IMR-90 (cell line): ENCODE measurements at regions not wholly inside any gene's neighbourhood (a gene's known extent, or its start where the extent isn't known, plus 50 kb on each side); places are given as distances from the start of the nearest gene placed in this dataset.

Experiments
- ATAC-seq: fragments of 200-7000 bp; cut with Tn5 transposase; 2 replicates; pipeline ENCODE4 v1.9.1; 2020; ENCODE audit warnings: low read depth, mild to moderate bottlenecking, moderate library complexity
- BruUV-seq: library from RNA; stranded (reverse); fragments of 400-500 nt; replicated peaks from 2 replicates; lab custom pipeline; 2021; lab: Mats Ljungman, UMichigan
- CTCF ChIA-PET: fragments of 300-600 bp; formaldehyde crosslinking; extraction: SDS; loops from one replicate; lab custom pipeline; 2021; ENCODE audit warnings: antibody characterized with exemption; lab: Yijun Ruan, JAX
- POLR2A ChIA-PET: fragments of 300-600 bp; sonication (Branson Sonifier 250); formaldehyde crosslinking; loops from one replicate; lab custom pipeline; 2022; ENCODE audit warnings: antibody characterized with exemption; ENCODE audit not compliant: unreplicated experiment; lab: Charles Lee
- DNase-seq: peaks from one replicate; pipeline ENCODE4 v3.0.0; 2013
- H2AFZ ChIP-seq: replicated peaks from 2 replicates; pipeline ENCODE3; 2013; ENCODE audit warnings: low read length, mild to moderate bottlenecking; ENCODE audit not compliant: poor library complexity
- H2AK5ac ChIP-seq: 2 replicates; pipeline ENCODE4 v1.6.1; 2013; ENCODE audit warnings: low read depth, low read length, inconsistent platforms
- H2AK9ac ChIP-seq: replicated peaks from 2 replicates; pipeline ENCODE3; 2013; ENCODE audit warnings: mild to moderate bottlenecking, low read depth, low read length, moderate library complexity; ENCODE audit not compliant: poor library complexity
- H2BK120ac ChIP-seq: 2 replicates; pipeline ENCODE4 v1.6.1; 2013; ENCODE audit warnings: low read depth, low read length, inconsistent platforms
- H2BK15ac ChIP-seq: 3 replicates; pipeline ENCODE4 v1.6.1; 2013; ENCODE audit warnings: low read depth, low read length, inconsistent platforms
- H2BK20ac ChIP-seq: 2 replicates; pipeline ENCODE4 v1.6.1; 2013; ENCODE audit warnings: low read depth, mild to moderate bottlenecking, inconsistent platforms, low read length, moderate library complexity
- H2BK5ac ChIP-seq: 2 replicates; pipeline ENCODE4 v1.6.1; 2013; ENCODE audit warnings: mild to moderate bottlenecking, low read depth, low read length, inconsistent platforms; ENCODE audit not compliant: poor library complexity, severe bottlenecking
- H3K14ac ChIP-seq: replicated peaks from 2 replicates; pipeline ENCODE4 v1.6.1; 2013; ENCODE audit warnings: low read depth, low read length, inconsistent platforms
- H3K18ac ChIP-seq: 2 replicates; pipeline ENCODE4 v1.6.1; 2013; ENCODE audit warnings: low read depth, low read length, control low read depth
- H3K23ac ChIP-seq: 2 replicates; pipeline ENCODE4 v1.6.1; 2013; ENCODE audit warnings: low read depth, low read length, inconsistent platforms
- H3K27ac ChIP-seq: 2 replicates; pipeline ENCODE4 v1.5.1; 2013; ENCODE audit warnings: mild to moderate bottlenecking, control low read depth, low read length; ENCODE audit not compliant: insufficient read depth
- H3K27me3 ChIP-seq: 2 replicates; pipeline ENCODE4 v1.6.1; 2013; ENCODE audit warnings: low read length; ENCODE audit not compliant: control insufficient read depth, insufficient read depth
- H3K36me3 ChIP-seq: 2 replicates; pipeline ENCODE4 v1.6.1; 2013; ENCODE audit warnings: low read length, mixed read lengths; ENCODE audit not compliant: control insufficient read depth, insufficient read depth
- H3K4ac ChIP-seq: 2 replicates; pipeline ENCODE4 v1.6.1; 2013; ENCODE audit warnings: low read depth, low read length, inconsistent platforms
- H3K4me1 ChIP-seq: 2 replicates; pipeline ENCODE4 v1.6.1; 2013; ENCODE audit warnings: low read length, mixed read lengths; ENCODE audit not compliant: control insufficient read depth, insufficient read depth
- H3K4me2 ChIP-seq: 2 replicates; pipeline ENCODE4 v1.6.1; 2013; ENCODE audit warnings: low read depth, mild to moderate bottlenecking, control low read depth, low read length, moderate library complexity
- H3K4me3 ChIP-seq: 2 replicates; pipeline ENCODE4 v1.5.1; 2013; ENCODE audit warnings: low read depth, mild to moderate bottlenecking, control low read depth, low read length, moderate library complexity; ENCODE audit not compliant: insufficient read depth
- H3K56ac ChIP-seq: 2 replicates; pipeline ENCODE4 v1.6.1; 2013; ENCODE audit warnings: low read length, inconsistent platforms; ENCODE audit not compliant: insufficient read depth; ENCODE audit errors: extremely low read depth
- H3K79me1 ChIP-seq, 2 experiments: 2 replicates each; pipeline ENCODE4 v1.6.1; 2013; ENCODE audit warnings: low read length in 2 of 2, inconsistent platforms in 1 of 2, low read depth in 1 of 2
- H3K9ac ChIP-seq: 2 replicates; pipeline ENCODE4 v1.6.1; 2013; ENCODE audit warnings: low read depth, low read length, control low read depth
- H3K9me1 ChIP-seq: 2 replicates; pipeline ENCODE4 v1.6.1; 2013; ENCODE audit warnings: low read length, inconsistent platforms; ENCODE audit not compliant: insufficient read depth
- H3K9me3 ChIP-seq: 2 replicates; pipeline ENCODE4 v1.6.1; 2013; ENCODE audit warnings: low read length; ENCODE audit not compliant: control insufficient read depth, insufficient read depth
- H4K20me1 ChIP-seq: 2 replicates; pipeline ENCODE4 v1.6.1; 2013; ENCODE audit warnings: low read length, inconsistent platforms; ENCODE audit not compliant: insufficient read depth
- H4K5ac ChIP-seq: 2 replicates; pipeline ENCODE4 v1.6.1; 2013; ENCODE audit warnings: mild to moderate bottlenecking, low read depth, low read length, control low read depth
- H4K8ac ChIP-seq, 2 experiments: 2 replicates each; pipeline ENCODE4 v1.6.1; 2013; ENCODE audit warnings: low read depth in 2 of 2, low read length in 2 of 2, control low read depth in 1 of 2, inconsistent platforms in 1 of 2
- H4K91ac ChIP-seq: 2 replicates; pipeline ENCODE4 v1.6.1; 2013; ENCODE audit warnings: low read depth, low read length, inconsistent platforms; ENCODE audit not compliant: insufficient read depth
- BHLHE40 ChIP-seq: fragments of 150-350 bp; IDR thresholded peaks from 2 replicates; pipeline ENCODE4 v1.6.1; 2016; ENCODE audit warnings: mild to moderate bottlenecking, low read depth, low read length
- CEBPB ChIP-seq: IDR thresholded peaks from 2 replicates; pipeline ENCODE4 v1.6.1; 2012; ENCODE audit warnings: low read depth, low read length, improper control_type of control experiment
- CHD1 ChIP-seq: IDR thresholded peaks from 2 replicates; pipeline ENCODE4 v1.6.1; 2012; ENCODE audit warnings: low read depth, low read length, improper control_type of control experiment
- MAFK ChIP-seq: IDR thresholded peaks from 2 replicates; pipeline ENCODE4 v1.6.1; 2012; ENCODE audit warnings: low read depth, low read length, improper control_type of control experiment
- MAZ ChIP-seq: IDR thresholded peaks from 2 replicates; pipeline ENCODE4 v1.6.1; 2012; ENCODE audit warnings: low read depth, mild to moderate bottlenecking, low read length, improper control_type of control experiment, moderate library complexity, borderline replicate concordance
- RCOR1 ChIP-seq: IDR thresholded peaks from 2 replicates; pipeline ENCODE4 v1.6.1; 2012; ENCODE audit warnings: mild to moderate bottlenecking, low read length, improper control_type of control experiment; ENCODE audit not compliant: insufficient replicate concordance
- RFX5 ChIP-seq: IDR thresholded peaks from 2 replicates; pipeline ENCODE4 v1.8.0; 2012; ENCODE audit warnings: low read depth, mild to moderate bottlenecking, low read length, moderate library complexity
- USF2 ChIP-seq: fragments of 150-350 bp; IDR thresholded peaks from 2 replicates; pipeline ENCODE4 v1.6.1; 2017; ENCODE audit warnings: mild to moderate bottlenecking, antibody characterized with exemption, low read length, low read depth
- WGBS, 2 experiments: methylation state at CpG; one replicate each; pipeline versions ENCODE4 v1.1.5 to v1.1.7; 2013; ENCODE audit warnings: missing lambda C conversion rate in 2 of 2; ENCODE audit not compliant: insufficient read length in 1 of 2; ENCODE audit errors: extremely low coverage in 2 of 2; 5-methylcytosine and 5-hydroxymethylcytosine counted together
- dilution Hi-C: fragments of 300-500 bp; cut with HindIII; formaldehyde crosslinking; loops from one replicate; pipeline ENCODE4 v1.14.3; 2018; ENCODE audit warnings: low sequenced_read_pairs; ENCODE audit not compliant: unreplicated experiment
- in situ Hi-C: fragments of 300-500 bp; cut with MboI; formaldehyde crosslinking; loops from 3 replicates; pipeline ENCODE4 v1.14.3; 2019; ENCODE audit warnings: low sequenced_read_pairs, inconsistent platforms, mixed read lengths
- intact Hi-C: fragments of 100-400 bp; cut with micrococcal nuclease; formaldehyde crosslinking; loops from 2 replicates; pipeline ENCODE4 v1.10.0; 2022
- TF ChIP-seq, protein P1 (sequence below): conservative IDR thresholded peaks from 2 replicates; pipeline ENCODE4 v1.5.1; 2012; ENCODE audit warnings: mild to moderate bottlenecking, low read depth, low read length, improper control_type of control experiment

DNA sequence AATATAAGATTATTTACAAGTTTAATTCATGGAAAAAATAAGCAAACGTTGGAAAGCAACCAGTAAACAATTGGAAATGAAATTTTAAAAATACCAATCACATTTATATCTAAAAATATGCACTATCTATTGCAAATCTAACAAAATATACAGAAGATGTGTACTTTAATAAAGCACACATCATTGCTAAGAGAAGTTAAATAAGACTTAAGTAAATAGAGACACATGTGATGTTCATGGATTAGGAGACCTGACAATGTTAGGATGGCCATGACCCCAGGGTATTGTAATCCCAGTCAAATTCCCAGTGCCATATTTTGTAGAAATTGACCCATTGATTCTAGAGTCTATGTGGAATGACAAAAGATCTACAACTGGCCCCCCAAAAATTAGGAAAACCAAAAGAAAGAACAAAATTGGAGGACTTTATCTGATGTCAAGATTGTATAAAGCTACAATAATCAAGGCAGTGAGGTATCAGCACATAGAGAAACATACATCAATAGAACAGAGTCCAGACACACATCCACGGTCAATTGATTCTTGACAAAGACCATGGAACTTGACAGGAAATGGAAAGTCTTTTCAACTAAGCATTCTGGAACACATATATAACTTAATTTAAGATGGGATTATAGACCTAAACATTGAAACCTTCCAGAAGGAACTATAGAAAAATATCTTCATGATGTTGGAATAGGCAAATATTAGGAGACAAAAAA lies 90.8 kb upstream of the USP29 start:
- H3K27ac ChIP-seq = no peak overlapping the region
- H3K18ac ChIP-seq = no peak overlapping the region
- H4K91ac ChIP-seq = no peak overlapping the region
- H3K14ac ChIP-seq = no peak overlapping the region
- no peak overlapping the region for H2BK120ac ChIP-seq
- no peaks in the 10 kb centered on the region for H3K9me1 ChIP-seq
- no peak overlapping the region for H4K8ac ChIP-seq
- no peaks in the 10 kb centered on the region for H3K27me3 ChIP-seq
- in situ Hi-C loops = no loop called here
- no peak overlapping the region for H2BK15ac ChIP-seq
- H3K4me1 ChIP-seq = no peaks in the 10 kb centered on the region
- TF ChIP-seq BHLHE40 = no peak
- no peak for TF ChIP-seq CHD1
- no peak for TF ChIP-seq USF2
- TF ChIP-seq RFX5 = no peak
- no peak for TF ChIP-seq CEBPB
- no peak for TF ChIP-seq RCOR1
- no peak for TF ChIP-seq MAFK
- TF ChIP-seq, protein P1, sequence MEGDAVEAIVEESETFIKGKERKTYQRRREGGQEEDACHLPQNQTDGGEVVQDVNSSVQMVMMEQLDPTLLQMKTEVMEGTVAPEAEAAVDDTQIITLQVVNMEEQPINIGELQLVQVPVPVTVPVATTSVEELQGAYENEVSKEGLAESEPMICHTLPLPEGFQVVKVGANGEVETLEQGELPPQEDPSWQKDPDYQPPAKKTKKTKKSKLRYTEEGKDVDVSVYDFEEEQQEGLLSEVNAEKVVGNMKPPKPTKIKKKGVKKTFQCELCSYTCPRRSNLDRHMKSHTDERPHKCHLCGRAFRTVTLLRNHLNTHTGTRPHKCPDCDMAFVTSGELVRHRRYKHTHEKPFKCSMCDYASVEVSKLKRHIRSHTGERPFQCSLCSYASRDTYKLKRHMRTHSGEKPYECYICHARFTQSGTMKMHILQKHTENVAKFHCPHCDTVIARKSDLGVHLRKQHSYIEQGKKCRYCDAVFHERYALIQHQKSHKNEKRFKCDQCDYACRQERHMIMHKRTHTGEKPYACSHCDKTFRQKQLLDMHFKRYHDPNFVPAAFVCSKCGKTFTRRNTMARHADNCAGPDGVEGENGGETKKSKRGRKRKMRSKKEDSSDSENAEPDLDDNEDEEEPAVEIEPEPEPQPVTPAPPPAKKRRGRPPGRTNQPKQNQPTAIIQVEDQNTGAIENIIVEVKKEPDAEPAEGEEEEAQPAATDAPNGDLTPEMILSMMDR = no peak
- no peak for TF ChIP-seq MAZ
- peaks cover 16% of the 10 kb centered on the region for H3K9me3 ChIP-seq
- POLR2A ChIA-PET = no interaction called here
- H3K79me1 ChIP-seq = no peaks in the 10 kb centered on the region
- H2AK5ac ChIP-seq = no peak overlapping the region
- no peak overlapping the region for H3K9ac ChIP-seq
- H4K20me1 ChIP-seq = no peaks in the 10 kb centered on the region
- no peak overlapping the region for H2AK9ac ChIP-seq
- no CpG with 5 or more reads among the region's 2 CpGs for WGBS, 2 experiments
- no peak overlapping the region for H2AFZ ChIP-seq
- no peak overlapping the region for H3K4me3 ChIP-seq
- CTCF ChIA-PET = no interaction called here
- H3K23ac ChIP-seq = no peak overlapping the region
- H3K4ac ChIP-seq = no peak overlapping the region
- intact Hi-C loops = no loop called here
- dilution Hi-C loops = no loop called here
- ATAC-seq (no peak), DNase-seq (no peak)
- no peak overlapping the region for H3K4me2 ChIP-seq
- no peak overlapping the region for H2BK20ac ChIP-seq
- no TSS peak for BruUV-seq
- no peaks in the 10 kb centered on the region for H3K36me3 ChIP-seq
- no peak overlapping the region for H2BK5ac ChIP-seq
- H4K5ac ChIP-seq = no peak overlapping the region
- no peak overlapping the region for H3K56ac ChIP-seq
